ENCODE measurements at regions not wholly inside any gene's neighbourhood (a gene's known extent, or its start where the extent isn't known, plus 50 kb on each side); places are given as distances from the start of the nearest gene placed in this dataset.

DNA sequence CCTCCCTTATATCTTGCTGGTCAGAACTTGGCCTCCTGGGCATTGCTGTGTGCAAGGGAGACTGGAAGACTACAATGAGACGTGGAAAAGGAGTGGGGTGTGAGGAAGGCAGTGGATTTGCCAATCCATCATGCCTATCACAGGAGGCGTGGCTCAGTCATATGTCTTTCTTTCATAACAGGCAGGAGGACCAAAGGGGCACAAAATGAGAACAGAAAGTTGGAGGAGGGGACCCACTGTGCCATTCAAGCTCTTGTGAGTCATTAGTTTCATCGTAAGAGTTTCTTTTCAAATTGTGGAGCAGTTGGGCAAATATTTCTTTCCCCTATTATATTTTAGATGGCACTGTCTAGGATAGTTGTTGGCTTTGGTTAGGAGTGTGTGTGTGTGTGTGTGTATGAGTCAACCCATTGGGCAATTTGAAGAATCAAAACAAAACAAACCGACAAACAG, 471.5 kb downstream of the TSHZ3 start:
- Histone ChIP-seq H3K9ac (ENCODE audit: low read length) (no peak overlapping the region), H3K36me3 (ENCODE audit: insufficient read depth, low read length) (no peaks in the 10 kb centered on the region), H3K4me3 (ENCODE audit: low read length) (no peak overlapping the region), H4K20me1 (ENCODE audit: insufficient read depth) (no peaks in the 10 kb centered on the region), H3K9me2 (ENCODE audit: insufficient read depth, low read length) (no peaks in the 10 kb centered on the region), H2AFZ (ENCODE audit: low read depth, low read length) (no peak overlapping the region), H3K4me2 (ENCODE audit: low read length) (no peak overlapping the region), H3F3A (ENCODE audit: insufficient read depth, low read length, poor library complexity, severe bottlenecking) (no peaks in the 10 kb centered on the region), H3K27ac (ENCODE audit: low read length) (no peak overlapping the region), H3K27me3 (ENCODE audit: insufficient read depth, low read depth, low read length) (no peaks in the 10 kb centered on the region), H3K9me3 (ENCODE audit: low read length) (no peaks in the 10 kb centered on the region), H3K79me2 (replicated peaks; ENCODE audit: insufficient read depth, low read length) (no peaks in the 10 kb centered on the region)
- TF ChIP-seq EZH2 (IDR thresholded peaks at IDR 0.05; ENCODE audit: borderline replicate concordance, insufficient read depth, low read length, poor library complexity, severe bottlenecking) (no peak), RAD21 (conservative IDR thresholded peaks at IDR 0.05) (no peak), TAF1 (IDR thresholded peaks at IDR 0.05; ENCODE audit: low read depth) (no peak), EP300 (conservative IDR thresholded peaks at IDR 0.05; ENCODE audit: poor library complexity, severe bottlenecking) (no peak), SMC3 (conservative IDR thresholded peaks at IDR 0.05; ENCODE audit: poor library complexity) (no peak), MXI1 (conservative IDR thresholded peaks at IDR 0.05; ENCODE audit: poor library complexity, severe bottlenecking) (no peak)

- H3K27me3 ChIP-seq (ENCODE audit: insufficient read depth, low read depth, low read length) = no peaks in the 10 kb centered on the region
- TF ChIP-seq, protein P1, sequence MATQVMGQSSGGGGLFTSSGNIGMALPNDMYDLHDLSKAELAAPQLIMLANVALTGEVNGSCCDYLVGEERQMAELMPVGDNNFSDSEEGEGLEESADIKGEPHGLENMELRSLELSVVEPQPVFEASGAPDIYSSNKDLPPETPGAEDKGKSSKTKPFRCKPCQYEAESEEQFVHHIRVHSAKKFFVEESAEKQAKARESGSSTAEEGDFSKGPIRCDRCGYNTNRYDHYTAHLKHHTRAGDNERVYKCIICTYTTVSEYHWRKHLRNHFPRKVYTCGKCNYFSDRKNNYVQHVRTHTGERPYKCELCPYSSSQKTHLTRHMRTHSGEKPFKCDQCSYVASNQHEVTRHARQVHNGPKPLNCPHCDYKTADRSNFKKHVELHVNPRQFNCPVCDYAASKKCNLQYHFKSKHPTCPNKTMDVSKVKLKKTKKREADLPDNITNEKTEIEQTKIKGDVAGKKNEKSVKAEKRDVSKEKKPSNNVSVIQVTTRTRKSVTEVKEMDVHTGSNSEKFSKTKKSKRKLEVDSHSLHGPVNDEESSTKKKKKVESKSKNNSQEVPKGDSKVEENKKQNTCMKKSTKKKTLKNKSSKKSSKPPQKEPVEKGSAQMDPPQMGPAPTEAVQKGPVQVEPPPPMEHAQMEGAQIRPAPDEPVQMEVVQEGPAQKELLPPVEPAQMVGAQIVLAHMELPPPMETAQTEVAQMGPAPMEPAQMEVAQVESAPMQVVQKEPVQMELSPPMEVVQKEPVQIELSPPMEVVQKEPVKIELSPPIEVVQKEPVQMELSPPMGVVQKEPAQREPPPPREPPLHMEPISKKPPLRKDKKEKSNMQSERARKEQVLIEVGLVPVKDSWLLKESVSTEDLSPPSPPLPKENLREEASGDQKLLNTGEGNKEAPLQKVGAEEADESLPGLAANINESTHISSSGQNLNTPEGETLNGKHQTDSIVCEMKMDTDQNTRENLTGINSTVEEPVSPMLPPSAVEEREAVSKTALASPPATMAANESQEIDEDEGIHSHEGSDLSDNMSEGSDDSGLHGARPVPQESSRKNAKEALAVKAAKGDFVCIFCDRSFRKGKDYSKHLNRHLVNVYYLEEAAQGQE (IDR thresholded peaks at IDR 0.05; ENCODE audit: borderline replicate concordance) = no peak
- TF ChIP-seq TAF1 (IDR thresholded peaks at IDR 0.05; ENCODE audit: low read depth) (no peak), EZH2 (IDR thresholded peaks at IDR 0.05; ENCODE audit: borderline replicate concordance, insufficient read depth, low read length, poor library complexity, severe bottlenecking) (no peak), MXI1 (conservative IDR thresholded peaks at IDR 0.05; ENCODE audit: poor library complexity, severe bottlenecking) (no peak), SMC3 (conservative IDR thresholded peaks at IDR 0.05; ENCODE audit: poor library complexity) (no peak), RAD21 (conservative IDR thresholded peaks at IDR 0.05) (no peak)
- TF ChIP-seq, protein P2, sequence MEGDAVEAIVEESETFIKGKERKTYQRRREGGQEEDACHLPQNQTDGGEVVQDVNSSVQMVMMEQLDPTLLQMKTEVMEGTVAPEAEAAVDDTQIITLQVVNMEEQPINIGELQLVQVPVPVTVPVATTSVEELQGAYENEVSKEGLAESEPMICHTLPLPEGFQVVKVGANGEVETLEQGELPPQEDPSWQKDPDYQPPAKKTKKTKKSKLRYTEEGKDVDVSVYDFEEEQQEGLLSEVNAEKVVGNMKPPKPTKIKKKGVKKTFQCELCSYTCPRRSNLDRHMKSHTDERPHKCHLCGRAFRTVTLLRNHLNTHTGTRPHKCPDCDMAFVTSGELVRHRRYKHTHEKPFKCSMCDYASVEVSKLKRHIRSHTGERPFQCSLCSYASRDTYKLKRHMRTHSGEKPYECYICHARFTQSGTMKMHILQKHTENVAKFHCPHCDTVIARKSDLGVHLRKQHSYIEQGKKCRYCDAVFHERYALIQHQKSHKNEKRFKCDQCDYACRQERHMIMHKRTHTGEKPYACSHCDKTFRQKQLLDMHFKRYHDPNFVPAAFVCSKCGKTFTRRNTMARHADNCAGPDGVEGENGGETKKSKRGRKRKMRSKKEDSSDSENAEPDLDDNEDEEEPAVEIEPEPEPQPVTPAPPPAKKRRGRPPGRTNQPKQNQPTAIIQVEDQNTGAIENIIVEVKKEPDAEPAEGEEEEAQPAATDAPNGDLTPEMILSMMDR (IDR thresholded peaks at IDR 0.05; ENCODE audit: poor library complexity, severe bottlenecking) = no peak
These were observed 475.5 kb downstream of the TSHZ3 start for GRCh38 chr19:30873691-30874090.

More at GRCh38 chr19:30873691-30874090, 475.5 kb downstream of the TSHZ3 start:
- Histone ChIP-seq H3K9me3 (ENCODE audit: low read length) (no peaks in the 10 kb centered on the region), H3K27ac (ENCODE audit: low read length) (no peak overlapping the region), H3F3A (ENCODE audit: insufficient read depth, low read length, poor library complexity, severe bottlenecking) (no peaks in the 10 kb centered on the region), H3K4me3 (ENCODE audit: low read length) (no peak overlapping the region), H4K20me1 (ENCODE audit: insufficient read depth) (no peaks in the 10 kb centered on the region), H2AFZ (ENCODE audit: low read depth, low read length) (no peak overlapping the region), H3K4me2 (ENCODE audit: low read length) (no peak overlapping the region), H3K79me2 (replicated peaks; ENCODE audit: insufficient read depth, low read length) (no peaks in the 10 kb centered on the region), H3K9me2 (ENCODE audit: insufficient read depth, low read length) (no peaks in the 10 kb centered on the region), H3K36me3 (ENCODE audit: insufficient read depth, low read length) (no peaks in the 10 kb centered on the region), H3K9ac (ENCODE audit: low read length) (no peak overlapping the region)

Data from neural cell (in vitro differentiated cells).